ENCODE measurements at regions not wholly inside any gene's neighbourhood (a gene's known extent, or its start where the extent isn't known, plus 50 kb on each side); places are given as distances from the start of the nearest gene placed in this dataset.

GRCh38 chr16:86050111-86050510 lies 151.1 kb downstream of the IRF8 start:
- no peak for DNase-seq (ENCODE audit: low read depth)
- TF ChIP-seq CTCF (IDR thresholded peaks at IDR 0.05; ENCODE audit: insufficient read depth, low read depth, low read length), result no peak
- no peak overlapping the region for H3K4me3 ChIP-seq (ENCODE audit: low read depth, low read length)

- TF ChIP-seq CTCF (IDR thresholded peaks at IDR 0.05; ENCODE audit: insufficient read depth, low read depth, low read length), result no peak
- DNase-seq (ENCODE audit: low read depth), result no peak
- no peak overlapping the region for H3K4me3 ChIP-seq (ENCODE audit: low read depth, low read length)
Measured at GRCh38 chr16:86050591-86051367, 151.8 kb downstream of the IRF8 start.

- TF ChIP-seq CTCF (IDR thresholded peaks at IDR 0.05; ENCODE audit: insufficient read depth, low read depth, low read length), result no peak
- no peak for DNase-seq (ENCODE audit: low read depth)
- no peak overlapping the region for H3K4me3 ChIP-seq (ENCODE audit: low read depth, low read length)
Measured at GRCh38 chr16:86051368-86052114, 152.6 kb downstream of the IRF8 start.

GRCh38 chr16:86052115-86052670 lies 153.2 kb downstream of the IRF8 start:
- no peak for DNase-seq (ENCODE audit: low read depth)
- TF ChIP-seq CTCF (IDR thresholded peaks at IDR 0.05; ENCODE audit: insufficient read depth, low read depth, low read length), result no peak
- H3K4me3 ChIP-seq (ENCODE audit: low read depth, low read length), result no peak overlapping the region

- DNase-seq (ENCODE audit: low read depth), result no peak
- TF ChIP-seq CTCF (IDR thresholded peaks at IDR 0.05; ENCODE audit: insufficient read depth, low read depth, low read length), result no peak
- H3K4me3 ChIP-seq (ENCODE audit: low read depth, low read length), result no peak overlapping the region
Measured at GRCh38 chr16:86052926-86053325, 154.0 kb downstream of the IRF8 start.

- TF ChIP-seq CTCF (IDR thresholded peaks at IDR 0.05; ENCODE audit: insufficient read depth, low read depth, low read length), result no peak
- DNase-seq (ENCODE audit: low read depth), result peak; percentile 44
- H3K4me3 ChIP-seq (ENCODE audit: low read depth, low read length), result no peak overlapping the region
Measured at GRCh38 chr16:86059253-86060171, 160.6 kb downstream of the IRF8 start.

Measured in fibroblast of villous mesenchyme (primary cell).